ENCODE measurements at regions not wholly inside any gene's neighbourhood (a gene's known extent, or its start where the extent isn't known, plus 50 kb on each side); places are given as distances from the start of the nearest gene placed in this dataset.

DNA sequence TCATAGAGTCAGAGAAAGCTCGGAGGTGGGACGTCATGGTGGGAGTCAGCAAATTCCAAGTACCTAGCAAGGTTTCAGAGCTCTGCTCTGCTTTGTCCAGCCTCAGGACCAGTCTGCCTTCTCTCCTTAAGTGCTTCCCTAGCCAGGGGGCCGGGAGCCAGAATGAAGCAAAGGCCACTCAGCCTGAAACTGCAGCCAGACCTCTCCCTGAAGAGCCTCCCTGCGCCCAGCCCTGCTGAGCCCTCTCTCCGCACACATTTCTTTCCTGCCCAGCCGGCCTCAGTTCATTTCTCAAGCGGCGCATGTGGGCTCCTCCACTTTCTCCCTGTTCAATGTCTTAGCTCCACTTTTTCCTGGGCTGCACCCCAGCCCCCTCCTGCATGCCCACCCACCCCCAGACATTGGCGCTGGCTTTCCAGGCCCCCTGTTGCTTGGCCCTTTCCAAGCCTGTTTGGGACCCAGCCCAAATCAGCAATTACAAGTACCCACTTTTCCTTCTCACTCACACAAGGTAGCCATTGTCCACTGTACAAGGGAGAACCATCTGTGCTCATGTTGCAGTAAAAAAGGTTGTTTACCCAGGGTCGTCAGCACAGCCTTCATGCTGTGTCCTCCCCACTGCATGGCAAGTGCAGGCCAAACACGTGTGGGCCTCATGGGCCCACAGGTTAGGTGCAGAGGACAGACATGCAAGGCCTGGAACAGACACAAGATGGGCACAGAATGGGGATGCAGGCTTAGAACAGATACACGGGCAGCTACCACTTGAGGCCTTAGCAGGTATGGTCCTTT is 147.1 kb downstream of the MRPL14 start (continued):
- TF ChIP-seq BORCS8-MEF2B (CRISPR knock-in tag; IDR thresholded peaks at IDR 0.05) (no peak), ZNF292 (CRISPR knock-in tag; IDR thresholded peaks at IDR 0.05; ENCODE audit: borderline replicate concordance, low read depth) (no peak), RAD51 (IDR thresholded peaks at IDR 0.05; ENCODE audit: borderline replicate concordance) (no peak), ZNF781 (CRISPR knock-in tag; IDR thresholded peaks at IDR 0.05; ENCODE audit: borderline replicate concordance, not compliant biosample characterization) (no peak), MYC (CRISPR knock-in tag; IDR thresholded peaks at IDR 0.05; ENCODE audit: borderline replicate concordance) (peak; percentile 41; the same call in 1 of the 2 replicates), RFXANK (CRISPR knock-in tag; IDR thresholded peaks at IDR 0.05) (no peak), FOXO1 (CRISPR knock-in tag; IDR thresholded peaks at IDR 0.05) (no peak), ZNF484 (CRISPR knock-in tag; IDR thresholded peaks at IDR 0.05; ENCODE audit: borderline replicate concordance, low read depth) (no peak), KDM4B (CRISPR knock-in tag; IDR thresholded peaks at IDR 0.05) (no peak), ZNF224 (CRISPR knock-in tag; IDR thresholded peaks at IDR 0.05) (no peak), ZFP36L2 (CRISPR knock-in tag; IDR thresholded peaks at IDR 0.05) (no peak), CCDC6 (CRISPR knock-in tag; IDR thresholded peaks at IDR 0.05) (no peak)
- TF ChIP-seq, protein P1, sequence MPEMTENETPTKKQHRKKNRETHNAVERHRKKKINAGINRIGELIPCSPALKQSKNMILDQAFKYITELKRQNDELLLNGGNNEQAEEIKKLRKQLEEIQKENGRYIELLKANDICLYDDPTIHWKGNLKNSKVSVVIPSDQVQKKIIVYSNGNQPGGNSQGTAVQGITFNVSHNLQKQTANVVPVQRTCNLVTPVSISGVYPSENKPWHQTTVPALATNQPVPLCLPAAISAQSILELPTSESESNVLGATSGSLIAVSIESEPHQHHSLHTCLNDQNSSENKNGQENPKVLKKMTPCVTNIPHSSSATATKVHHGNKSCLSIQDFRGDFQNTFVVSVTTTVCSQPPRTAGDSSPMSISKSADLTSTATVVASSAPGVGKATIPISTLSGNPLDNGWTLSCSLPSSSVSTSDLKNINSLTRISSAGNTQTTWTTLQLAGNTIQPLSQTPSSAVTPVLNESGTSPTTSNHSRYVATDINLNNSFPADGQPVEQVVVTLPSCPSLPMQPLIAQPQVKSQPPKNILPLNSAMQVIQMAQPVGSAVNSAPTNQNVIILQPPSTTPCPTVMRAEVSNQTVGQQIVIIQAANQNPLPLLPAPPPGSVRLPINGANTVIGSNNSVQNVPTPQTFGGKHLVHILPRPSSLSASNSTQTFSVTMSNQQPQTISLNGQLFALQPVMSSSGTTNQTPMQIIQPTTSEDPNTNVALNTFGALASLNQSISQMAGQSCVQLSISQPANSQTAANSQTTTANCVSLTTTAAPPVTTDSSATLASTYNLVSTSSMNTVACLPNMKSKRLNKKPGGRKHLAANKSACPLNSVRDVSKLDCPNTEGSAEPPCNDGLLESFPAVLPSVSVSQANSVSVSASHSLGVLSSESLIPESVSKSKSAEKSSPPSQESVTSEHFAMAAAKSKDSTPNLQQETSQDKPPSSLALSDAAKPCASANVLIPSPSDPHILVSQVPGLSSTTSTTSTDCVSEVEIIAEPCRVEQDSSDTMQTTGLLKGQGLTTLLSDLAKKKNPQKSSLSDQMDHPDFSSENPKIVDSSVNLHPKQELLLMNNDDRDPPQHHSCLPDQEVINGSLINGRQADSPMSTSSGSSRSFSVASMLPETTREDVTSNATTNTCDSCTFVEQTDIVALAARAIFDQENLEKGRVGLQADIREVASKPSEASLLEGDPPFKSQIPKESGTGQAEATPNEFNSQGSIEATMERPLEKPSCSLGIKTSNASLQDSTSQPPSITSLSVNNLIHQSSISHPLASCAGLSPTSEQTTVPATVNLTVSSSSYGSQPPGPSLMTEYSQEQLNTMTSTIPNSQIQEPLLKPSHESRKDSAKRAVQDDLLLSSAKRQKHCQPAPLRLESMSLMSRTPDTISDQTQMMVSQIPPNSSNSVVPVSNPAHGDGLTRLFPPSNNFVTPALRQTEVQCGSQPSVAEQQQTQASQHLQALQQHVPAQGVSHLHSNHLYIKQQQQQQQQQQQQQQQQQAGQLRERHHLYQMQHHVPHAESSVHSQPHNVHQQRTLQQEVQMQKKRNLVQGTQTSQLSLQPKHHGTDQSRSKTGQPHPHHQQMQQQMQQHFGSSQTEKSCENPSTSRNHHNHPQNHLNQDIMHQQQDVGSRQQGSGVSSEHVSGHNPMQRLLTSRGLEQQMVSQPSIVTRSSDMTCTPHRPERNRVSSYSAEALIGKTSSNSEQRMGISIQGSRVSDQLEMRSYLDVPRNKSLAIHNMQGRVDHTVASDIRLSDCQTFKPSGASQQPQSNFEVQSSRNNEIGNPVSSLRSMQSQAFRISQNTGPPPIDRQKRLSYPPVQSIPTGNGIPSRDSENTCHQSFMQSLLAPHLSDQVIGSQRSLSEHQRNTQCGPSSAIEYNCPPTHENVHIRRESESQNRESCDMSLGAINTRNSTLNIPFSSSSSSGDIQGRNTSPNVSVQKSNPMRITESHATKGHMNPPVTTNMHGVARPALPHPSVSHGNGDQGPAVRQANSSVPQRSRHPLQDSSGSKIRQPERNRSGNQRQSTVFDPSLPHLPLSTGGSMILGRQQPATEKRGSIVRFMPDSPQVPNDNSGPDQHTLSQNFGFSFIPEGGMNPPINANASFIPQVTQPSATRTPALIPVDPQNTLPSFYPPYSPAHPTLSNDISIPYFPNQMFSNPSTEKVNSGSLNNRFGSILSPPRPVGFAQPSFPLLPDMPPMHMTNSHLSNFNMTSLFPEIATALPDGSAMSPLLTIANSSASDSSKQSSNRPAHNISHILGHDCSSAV (CRISPR knock-in tag; IDR thresholded peaks at IDR 0.05; ENCODE audit: borderline replicate concordance), result no peak
- TF ChIP-seq, protein P2, sequence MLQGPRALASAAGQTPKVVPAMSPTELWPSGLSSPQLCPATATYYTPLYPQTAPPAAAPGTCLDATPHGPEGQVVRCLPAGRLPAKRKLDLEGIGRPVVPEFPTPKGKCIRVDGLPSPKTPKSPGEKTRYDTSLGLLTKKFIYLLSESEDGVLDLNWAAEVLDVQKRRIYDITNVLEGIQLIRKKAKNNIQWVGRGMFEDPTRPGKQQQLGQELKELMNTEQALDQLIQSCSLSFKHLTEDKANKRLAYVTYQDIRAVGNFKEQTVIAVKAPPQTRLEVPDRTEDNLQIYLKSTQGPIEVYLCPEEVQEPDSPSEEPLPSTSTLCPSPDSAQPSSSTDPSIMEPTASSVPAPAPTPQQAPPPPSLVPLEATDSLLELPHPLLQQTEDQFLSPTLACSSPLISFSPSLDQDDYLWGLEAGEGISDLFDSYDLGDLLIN (CRISPR knock-in tag; IDR thresholded peaks at IDR 0.05; ENCODE audit: borderline replicate concordance), result no peak
- TF ChIP-seq, protein P3, sequence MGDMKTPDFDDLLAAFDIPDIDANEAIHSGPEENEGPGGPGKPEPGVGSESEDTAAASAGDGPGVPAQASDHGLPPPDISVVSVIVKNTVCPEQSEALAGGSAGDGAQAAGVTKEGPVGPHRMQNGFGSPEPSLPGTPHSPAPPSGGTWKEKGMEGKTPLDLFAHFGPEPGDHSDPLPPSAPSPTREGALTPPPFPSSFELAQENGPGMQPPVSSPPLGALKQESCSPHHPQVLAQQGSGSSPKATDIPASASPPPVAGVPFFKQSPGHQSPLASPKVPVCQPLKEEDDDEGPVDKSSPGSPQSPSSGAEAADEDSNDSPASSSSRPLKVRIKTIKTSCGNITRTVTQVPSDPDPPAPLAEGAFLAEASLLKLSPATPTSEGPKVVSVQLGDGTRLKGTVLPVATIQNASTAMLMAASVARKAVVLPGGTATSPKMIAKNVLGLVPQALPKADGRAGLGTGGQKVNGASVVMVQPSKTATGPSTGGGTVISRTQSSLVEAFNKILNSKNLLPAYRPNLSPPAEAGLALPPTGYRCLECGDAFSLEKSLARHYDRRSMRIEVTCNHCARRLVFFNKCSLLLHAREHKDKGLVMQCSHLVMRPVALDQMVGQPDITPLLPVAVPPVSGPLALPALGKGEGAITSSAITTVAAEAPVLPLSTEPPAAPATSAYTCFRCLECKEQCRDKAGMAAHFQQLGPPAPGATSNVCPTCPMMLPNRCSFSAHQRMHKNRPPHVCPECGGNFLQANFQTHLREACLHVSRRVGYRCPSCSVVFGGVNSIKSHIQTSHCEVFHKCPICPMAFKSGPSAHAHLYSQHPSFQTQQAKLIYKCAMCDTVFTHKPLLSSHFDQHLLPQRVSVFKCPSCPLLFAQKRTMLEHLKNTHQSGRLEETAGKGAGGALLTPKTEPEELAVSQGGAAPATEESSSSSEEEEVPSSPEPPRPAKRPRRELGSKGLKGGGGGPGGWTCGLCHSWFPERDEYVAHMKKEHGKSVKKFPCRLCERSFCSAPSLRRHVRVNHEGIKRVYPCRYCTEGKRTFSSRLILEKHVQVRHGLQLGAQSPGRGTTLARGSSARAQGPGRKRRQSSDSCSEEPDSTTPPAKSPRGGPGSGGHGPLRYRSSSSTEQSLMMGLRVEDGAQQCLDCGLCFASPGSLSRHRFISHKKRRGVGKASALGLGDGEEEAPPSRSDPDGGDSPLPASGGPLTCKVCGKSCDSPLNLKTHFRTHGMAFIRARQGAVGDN (CRISPR knock-in tag; IDR thresholded peaks at IDR 0.05), result peak; percentile 47
